ENCODE measurements at regions not wholly inside any gene's neighbourhood (a gene's known extent, or its start where the extent isn't known, plus 50 kb on each side); places are given as distances from the start of the nearest gene placed in this dataset.

DNA sequence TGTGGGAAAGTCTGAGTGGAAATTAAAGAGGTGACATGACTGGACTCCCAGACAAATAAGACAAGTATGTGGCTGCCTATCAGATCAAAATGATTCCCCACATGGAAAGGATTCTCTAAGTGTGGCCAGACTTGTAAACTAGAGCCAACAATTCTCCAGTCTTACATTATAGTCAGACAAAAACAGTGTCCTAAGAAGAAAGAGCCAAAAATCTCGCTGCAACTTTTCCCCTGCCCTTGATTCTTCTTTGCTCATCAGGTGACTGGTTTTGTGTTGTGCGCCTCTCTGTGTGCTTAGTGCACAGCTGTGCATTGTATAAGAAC is 164.2 kb upstream of the TARS1 start:
- H3K9me3 ChIP-seq (ENCODE audit: control insufficient read depth, low read depth, low read length): no peaks in the 10 kb centered on the region
- H3K9ac ChIP-seq (ENCODE audit: low read length): no peak overlapping the region
- H3K36me3 ChIP-seq (ENCODE audit: control insufficient read depth, low read depth, low read length): no peaks in the 10 kb centered on the region
- H3K4me1 ChIP-seq (ENCODE audit: control insufficient read depth, low read depth, low read length): no peaks in the 10 kb centered on the region
- H3K27ac ChIP-seq (ENCODE audit: low read length): no peak overlapping the region
- H3K4me3 ChIP-seq (ENCODE audit: low read length): no peak overlapping the region
- H3K27me3 ChIP-seq (ENCODE audit: control insufficient read depth, insufficient read depth, low read length): no peaks in the 10 kb centered on the region

DNA sequence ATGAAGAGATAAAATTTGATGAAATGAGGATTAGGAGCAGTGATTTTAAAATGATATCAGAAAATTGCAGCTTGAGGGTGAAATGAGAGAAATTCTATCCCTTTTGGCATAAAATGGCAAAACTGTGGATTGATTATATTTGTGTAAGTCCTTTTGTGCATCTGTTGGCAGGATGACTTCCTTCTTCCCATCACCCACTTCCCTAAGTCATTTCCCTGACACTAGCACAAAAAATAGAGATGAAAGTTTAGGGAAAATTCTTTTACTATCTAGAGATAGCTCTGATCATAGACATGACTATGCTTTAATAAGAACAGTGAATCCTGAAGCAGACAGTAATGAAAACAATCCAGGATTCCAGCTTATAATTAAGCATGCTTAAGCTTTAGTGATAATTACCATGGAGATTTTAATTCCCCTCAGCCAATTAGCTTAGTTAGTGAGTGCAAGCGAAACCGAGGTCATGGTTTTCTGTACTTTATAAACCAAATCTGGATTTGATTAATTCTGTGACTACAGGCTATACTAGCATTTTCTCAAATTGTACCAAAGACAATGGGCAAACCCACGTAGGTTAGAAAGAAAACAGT is 163.6 kb upstream of the TARS1 start:
- H3K9ac ChIP-seq (ENCODE audit: low read length): no peak overlapping the region
- H3K4me3 ChIP-seq (ENCODE audit: low read length): no peak overlapping the region
- H3K36me3 ChIP-seq (ENCODE audit: control insufficient read depth, low read depth, low read length): no peaks in the 10 kb centered on the region
- no peaks in the 10 kb centered on the region for H3K9me3 ChIP-seq (ENCODE audit: control insufficient read depth, low read depth, low read length)
- H3K27me3 ChIP-seq (ENCODE audit: control insufficient read depth, insufficient read depth, low read length): no peaks in the 10 kb centered on the region
- H3K27ac ChIP-seq (ENCODE audit: low read length): no peak overlapping the region
- H3K4me1 ChIP-seq (ENCODE audit: control insufficient read depth, low read depth, low read length): no peaks in the 10 kb centered on the region

DNA sequence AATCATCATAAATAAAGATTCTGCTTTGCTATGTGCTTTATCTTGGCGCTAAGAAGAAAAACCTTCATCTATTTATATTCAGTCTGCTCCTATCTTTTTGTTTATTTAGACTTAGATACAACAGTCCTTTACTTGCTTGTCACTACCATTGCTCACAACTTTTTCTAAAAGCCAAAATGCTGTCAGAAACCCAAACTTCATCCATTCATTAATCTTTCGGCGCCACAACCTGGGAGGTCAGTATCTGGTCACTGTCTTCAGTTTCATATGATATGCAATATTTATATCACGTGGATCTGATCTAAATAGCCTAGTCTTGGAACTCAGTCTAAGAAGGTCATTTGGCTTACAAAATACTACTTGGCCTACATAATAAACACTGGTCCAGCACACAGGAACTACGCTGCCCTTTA is 159.3 kb upstream of the TARS1 start:
- H3K27me3 ChIP-seq (ENCODE audit: control insufficient read depth, insufficient read depth, low read length): no peaks in the 10 kb centered on the region
- H3K9ac ChIP-seq (ENCODE audit: low read length): no peak overlapping the region
- no peak overlapping the region for H3K27ac ChIP-seq (ENCODE audit: low read length)
- H3K9me3 ChIP-seq (ENCODE audit: control insufficient read depth, low read depth, low read length): no peaks in the 10 kb centered on the region
- H3K36me3 ChIP-seq (ENCODE audit: control insufficient read depth, low read depth, low read length): no peaks in the 10 kb centered on the region
- peaks cover 3% of the 10 kb centered on the region for H3K4me1 ChIP-seq (ENCODE audit: control insufficient read depth, low read depth, low read length)
- H3K4me3 ChIP-seq (ENCODE audit: low read length): no peak overlapping the region

DNA sequence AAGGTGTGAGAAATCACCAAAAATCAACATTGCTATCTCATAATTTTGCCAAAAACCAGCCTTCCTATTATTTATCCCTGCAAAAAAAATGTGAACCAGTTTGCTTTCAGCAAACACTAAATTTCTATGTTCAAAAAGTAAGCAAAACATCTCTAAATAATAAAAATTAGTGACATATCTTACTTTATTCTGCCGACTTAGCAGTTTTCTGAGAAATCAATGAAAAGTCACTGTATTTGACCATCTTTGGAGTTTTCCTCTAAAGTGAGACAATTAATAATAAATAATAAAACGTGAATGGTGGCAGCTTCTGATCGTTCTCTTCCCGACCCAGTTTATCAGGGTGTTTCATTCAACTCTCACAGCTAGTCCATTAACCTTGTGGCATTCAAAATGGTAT is 158.6 kb upstream of the TARS1 start:
- H3K27ac ChIP-seq (ENCODE audit: low read length): no peak overlapping the region
- H3K9me3 ChIP-seq (ENCODE audit: control insufficient read depth, low read depth, low read length): no peaks in the 10 kb centered on the region
- H3K4me3 ChIP-seq (ENCODE audit: low read length): no peak overlapping the region
- no peaks in the 10 kb centered on the region for H3K27me3 ChIP-seq (ENCODE audit: control insufficient read depth, insufficient read depth, low read length)
- no peak overlapping the region for H3K9ac ChIP-seq (ENCODE audit: low read length)
- H3K36me3 ChIP-seq (ENCODE audit: control insufficient read depth, low read depth, low read length): no peaks in the 10 kb centered on the region
- H3K4me1 ChIP-seq (ENCODE audit: control insufficient read depth, low read depth, low read length): peaks cover 3% of the 10 kb centered on the region

DNA sequence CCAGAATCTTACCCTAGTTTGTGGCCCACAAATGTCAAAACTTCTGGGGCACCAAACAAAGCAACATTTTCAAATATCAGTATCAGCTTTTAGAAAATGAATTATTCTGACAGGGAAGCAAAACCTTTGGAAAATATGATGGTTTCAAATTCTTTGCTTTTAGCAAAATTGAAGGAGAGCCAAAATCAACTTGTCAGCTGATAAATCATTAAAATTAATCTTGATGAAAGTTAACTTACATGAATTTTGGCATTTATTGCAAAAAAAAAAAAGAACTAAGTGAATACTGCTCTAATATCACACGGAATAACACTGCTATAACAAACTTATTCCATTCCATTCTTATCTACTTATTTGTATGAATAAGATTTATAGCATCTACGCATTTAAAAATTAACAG is 158.1 kb upstream of the TARS1 start:
- Histone ChIP-seq H3K4me1 (ENCODE audit: control insufficient read depth, low read depth, low read length) (peaks cover 3% of the 10 kb centered on the region), H3K27ac (ENCODE audit: low read length) (no peak overlapping the region), H3K4me3 (ENCODE audit: low read length) (no peak overlapping the region), H3K27me3 (ENCODE audit: control insufficient read depth, insufficient read depth, low read length) (no peaks in the 10 kb centered on the region), H3K9me3 (ENCODE audit: control insufficient read depth, low read depth, low read length) (no peaks in the 10 kb centered on the region), H3K36me3 (ENCODE audit: control insufficient read depth, low read depth, low read length) (no peaks in the 10 kb centered on the region), H3K9ac (ENCODE audit: low read length) (no peak overlapping the region)

DNA sequence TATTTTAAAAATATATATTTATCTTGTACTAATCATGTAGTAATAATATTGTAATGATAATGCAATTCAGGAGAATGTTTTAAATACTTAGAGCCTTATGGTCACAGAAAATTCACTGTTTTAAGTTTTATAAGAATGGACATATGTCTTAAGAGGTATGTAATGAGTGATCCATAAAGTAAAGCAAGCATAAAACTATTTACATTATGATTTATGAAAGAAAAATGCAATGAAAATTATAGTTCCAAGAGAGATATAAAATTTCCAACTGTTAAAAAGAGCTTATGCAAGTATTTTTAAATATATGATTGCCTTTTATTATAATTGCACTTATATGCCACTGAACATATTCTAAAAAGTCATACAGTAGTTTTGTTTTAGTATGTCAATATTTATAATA is 157.5 kb upstream of the TARS1 start:
- no peaks in the 10 kb centered on the region for H3K27me3 ChIP-seq (ENCODE audit: control insufficient read depth, insufficient read depth, low read length)
- no peaks in the 10 kb centered on the region for H3K9me3 ChIP-seq (ENCODE audit: control insufficient read depth, low read depth, low read length)
- H3K4me3 ChIP-seq (ENCODE audit: low read length): no peak overlapping the region
- peaks cover 3% of the 10 kb centered on the region for H3K4me1 ChIP-seq (ENCODE audit: control insufficient read depth, low read depth, low read length)
- H3K36me3 ChIP-seq (ENCODE audit: control insufficient read depth, low read depth, low read length): no peaks in the 10 kb centered on the region
- no peak overlapping the region for H3K27ac ChIP-seq (ENCODE audit: low read length)
- H3K9ac ChIP-seq (ENCODE audit: low read length): no peak overlapping the region

DNA sequence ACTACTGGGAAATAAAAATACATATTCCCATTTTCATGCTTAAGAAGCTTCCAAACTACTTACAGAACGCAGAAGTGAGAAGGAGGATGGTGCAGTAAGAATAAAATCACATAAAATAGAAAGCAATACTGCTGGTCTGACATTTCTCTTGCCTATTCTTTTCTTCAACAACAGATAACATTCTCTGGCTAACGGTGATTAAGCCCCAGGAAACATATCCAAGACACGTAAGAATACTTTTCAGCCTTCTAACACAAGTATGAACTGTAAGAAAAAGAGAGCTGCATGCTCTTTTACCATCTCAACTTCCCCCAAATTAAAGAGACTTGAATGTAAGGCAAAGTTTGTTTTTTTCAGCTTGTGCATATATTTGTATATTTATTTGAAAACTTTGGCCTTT is 156.1 kb upstream of the TARS1 start:
- H3K9ac ChIP-seq (ENCODE audit: low read length): no peak overlapping the region
- no peaks in the 10 kb centered on the region for H3K36me3 ChIP-seq (ENCODE audit: control insufficient read depth, low read depth, low read length)
- H3K4me3 ChIP-seq (ENCODE audit: low read length): no peak overlapping the region
- H3K9me3 ChIP-seq (ENCODE audit: control insufficient read depth, low read depth, low read length): no peaks in the 10 kb centered on the region
- H3K27me3 ChIP-seq (ENCODE audit: control insufficient read depth, insufficient read depth, low read length): no peaks in the 10 kb centered on the region
- H3K4me1 ChIP-seq (ENCODE audit: control insufficient read depth, low read depth, low read length): peaks cover 3% of the 10 kb centered on the region
- H3K27ac ChIP-seq (ENCODE audit: low read length): no peak overlapping the region

DNA sequence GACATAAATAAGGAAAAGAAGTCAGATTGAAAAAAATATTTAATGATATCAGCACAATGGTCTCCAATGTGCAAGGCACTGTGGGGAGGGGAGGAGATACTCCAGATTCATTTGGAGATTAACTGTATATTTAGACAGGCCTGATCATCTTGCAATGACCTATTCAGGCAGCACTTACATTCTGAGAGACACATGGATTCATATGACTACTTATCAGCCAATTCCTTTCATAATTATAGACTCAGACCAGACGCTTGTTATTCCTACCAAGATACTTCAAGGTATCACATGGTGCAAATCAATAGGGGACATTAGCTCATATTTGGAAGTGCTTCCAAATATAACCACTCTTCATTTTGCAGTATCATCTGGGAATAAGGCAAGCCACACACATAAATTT is 153.5 kb upstream of the TARS1 start:
- no peaks in the 10 kb centered on the region for H3K9me3 ChIP-seq (ENCODE audit: control insufficient read depth, low read depth, low read length)
- H3K27ac ChIP-seq (ENCODE audit: low read length): no peak overlapping the region
- no peaks in the 10 kb centered on the region for H3K36me3 ChIP-seq (ENCODE audit: control insufficient read depth, low read depth, low read length)
- H3K4me1 ChIP-seq (ENCODE audit: control insufficient read depth, low read depth, low read length): peaks cover 3% of the 10 kb centered on the region
- H3K27me3 ChIP-seq (ENCODE audit: control insufficient read depth, insufficient read depth, low read length): no peaks in the 10 kb centered on the region
- H3K9ac ChIP-seq (ENCODE audit: low read length): no peak overlapping the region
- H3K4me3 ChIP-seq (ENCODE audit: low read length): no peak overlapping the region

DNA sequence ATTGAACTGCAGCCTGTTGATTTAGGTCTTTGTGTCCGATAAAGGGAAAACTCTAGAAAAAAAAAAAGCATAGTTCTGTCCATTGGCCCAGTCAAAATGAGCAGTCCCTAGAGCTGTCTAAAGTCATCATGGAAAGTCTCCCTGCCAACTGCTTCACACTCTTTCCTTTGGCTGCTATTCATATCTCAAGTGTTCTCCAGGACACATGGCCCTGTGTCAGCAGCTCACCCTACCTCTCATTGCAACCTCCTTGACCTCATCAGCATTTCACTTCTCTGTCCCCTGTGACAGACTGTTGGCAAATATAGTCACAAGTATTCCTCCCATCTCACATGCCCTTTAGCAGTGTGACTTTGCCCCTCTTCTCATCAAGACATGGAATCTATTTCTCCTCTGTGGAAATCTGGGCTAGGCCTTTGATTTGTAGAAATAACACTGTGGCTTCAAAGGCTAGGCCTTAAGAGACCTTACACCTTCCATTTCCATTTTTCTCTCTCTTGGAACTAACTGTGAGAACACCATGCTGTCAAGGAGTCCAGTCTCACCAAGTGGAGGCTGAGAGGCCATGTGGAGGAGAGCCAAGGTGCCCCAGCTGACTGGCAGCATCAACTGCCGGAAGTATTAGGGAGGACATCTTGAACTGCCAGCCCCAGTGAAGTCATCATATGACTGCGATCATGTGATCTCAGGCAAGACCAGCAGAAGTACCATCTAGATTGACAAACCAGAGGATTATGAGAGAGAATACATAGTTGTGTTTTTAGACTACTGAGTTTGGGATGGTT is 149.4 kb upstream of the TARS1 start:
- Histone ChIP-seq H3K4me3 (ENCODE audit: low read length) (no peak overlapping the region), H3K36me3 (ENCODE audit: control insufficient read depth, low read depth, low read length) (no peaks in the 10 kb centered on the region), H3K9me3 (ENCODE audit: control insufficient read depth, low read depth, low read length) (no peaks in the 10 kb centered on the region), H3K4me1 (ENCODE audit: control insufficient read depth, low read depth, low read length) (no peaks in the 10 kb centered on the region), H3K27me3 (ENCODE audit: control insufficient read depth, insufficient read depth, low read length) (no peaks in the 10 kb centered on the region), H3K27ac (ENCODE audit: low read length) (no peak overlapping the region), H3K9ac (ENCODE audit: low read length) (no peak overlapping the region)

DNA sequence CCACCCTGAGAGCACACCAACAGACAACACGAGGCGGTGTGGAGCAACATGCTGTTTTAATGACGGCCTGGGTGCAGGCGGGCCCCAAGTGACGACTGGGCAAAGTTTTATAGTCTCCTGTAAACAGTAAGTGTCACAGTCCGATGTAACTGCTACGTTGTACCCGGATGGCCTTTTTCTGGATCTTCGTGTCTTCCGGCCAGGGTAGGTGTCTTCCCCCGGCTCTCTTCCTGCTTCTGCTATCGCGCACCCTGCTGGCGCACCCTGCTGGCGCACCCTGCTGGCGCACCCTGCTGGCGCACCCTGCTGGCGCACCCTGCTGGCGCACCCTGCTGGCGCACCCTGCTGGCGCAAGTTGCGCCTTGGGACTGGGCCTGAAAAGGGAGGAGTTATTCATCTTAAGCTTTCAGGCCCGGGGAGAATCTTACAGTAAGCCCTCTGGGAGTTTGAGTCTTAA is 143.0 kb upstream of the TARS1 start:
- Histone ChIP-seq H3K4me1 (ENCODE audit: control insufficient read depth, low read depth, low read length) (no peaks in the 10 kb centered on the region), H3K27ac (ENCODE audit: low read length) (no peak overlapping the region), H3K27me3 (ENCODE audit: control insufficient read depth, insufficient read depth, low read length) (no peaks in the 10 kb centered on the region), H3K36me3 (ENCODE audit: control insufficient read depth, low read depth, low read length) (no peaks in the 10 kb centered on the region), H3K9me3 (ENCODE audit: control insufficient read depth, low read depth, low read length) (no peaks in the 10 kb centered on the region), H3K9ac (ENCODE audit: low read length) (no peak overlapping the region), H3K4me3 (ENCODE audit: low read length) (no peak overlapping the region)

DNA sequence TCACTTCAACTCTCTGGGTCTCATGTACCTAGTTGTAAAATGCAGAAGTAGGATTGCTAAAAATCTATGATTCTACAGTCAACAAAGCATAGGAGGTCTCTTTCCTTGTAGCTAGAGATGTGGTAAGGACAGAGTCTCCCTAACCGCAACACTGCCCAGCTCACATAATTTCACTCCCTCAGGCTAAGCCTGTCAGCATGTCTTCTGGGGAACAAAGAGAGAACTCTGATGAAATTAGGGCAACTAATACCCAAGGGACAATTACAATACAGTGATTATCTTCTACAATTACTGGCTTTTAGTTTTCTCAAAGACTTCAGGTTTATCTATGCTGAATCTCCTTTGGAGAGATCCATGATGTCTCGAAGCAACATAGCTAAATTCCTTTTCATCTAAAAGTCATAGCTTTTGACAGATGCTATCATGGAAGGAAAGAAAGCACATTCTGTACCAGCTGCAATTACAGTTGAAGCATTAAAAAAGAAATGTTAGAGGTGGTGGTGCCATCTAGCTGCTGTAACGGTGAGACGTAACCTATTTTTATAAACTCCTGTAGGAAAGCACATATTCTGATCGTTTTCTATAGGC is 141.1 kb upstream of the TARS1 start:
- no peaks in the 10 kb centered on the region for H3K4me1 ChIP-seq (ENCODE audit: control insufficient read depth, low read depth, low read length)
- H3K27ac ChIP-seq (ENCODE audit: low read length): no peak overlapping the region
- H3K9ac ChIP-seq (ENCODE audit: low read length): no peak overlapping the region
- H3K36me3 ChIP-seq (ENCODE audit: control insufficient read depth, low read depth, low read length): no peaks in the 10 kb centered on the region
- H3K4me3 ChIP-seq (ENCODE audit: low read length): no peak overlapping the region
- H3K27me3 ChIP-seq (ENCODE audit: control insufficient read depth, insufficient read depth, low read length): no peaks in the 10 kb centered on the region
- H3K9me3 ChIP-seq (ENCODE audit: control insufficient read depth, low read depth, low read length): no peaks in the 10 kb centered on the region

DNA sequence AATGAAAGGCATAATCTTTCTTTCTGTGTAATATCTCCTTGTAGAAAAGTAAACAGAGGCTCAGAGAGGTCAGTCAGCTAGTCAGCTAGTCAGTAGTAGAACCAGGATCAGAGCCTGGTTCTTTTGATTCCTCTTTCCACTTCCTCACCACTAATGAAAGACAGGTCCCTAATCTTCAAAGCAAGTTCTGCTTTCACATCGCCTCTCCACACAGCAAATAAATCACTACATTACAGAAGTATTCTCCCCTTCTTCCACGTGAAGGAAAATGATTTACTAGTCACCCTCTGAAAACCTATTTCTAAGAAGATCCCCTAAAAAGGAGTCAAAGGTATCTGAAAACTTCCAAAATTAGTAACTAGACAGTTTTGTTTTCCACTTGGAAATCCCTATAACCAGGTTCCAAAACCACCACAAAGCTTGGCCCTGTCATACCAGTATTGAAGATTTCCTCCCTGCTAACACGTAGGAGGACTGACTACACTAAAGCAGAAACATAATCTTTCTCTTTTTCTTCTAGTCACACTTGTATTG is 140.5 kb upstream of the TARS1 start:
- no peak overlapping the region for H3K4me3 ChIP-seq (ENCODE audit: low read length)
- no peaks in the 10 kb centered on the region for H3K27me3 ChIP-seq (ENCODE audit: control insufficient read depth, insufficient read depth, low read length)
- no peak overlapping the region for H3K27ac ChIP-seq (ENCODE audit: low read length)
- H3K9ac ChIP-seq (ENCODE audit: low read length): no peak overlapping the region
- no peaks in the 10 kb centered on the region for H3K4me1 ChIP-seq (ENCODE audit: control insufficient read depth, low read depth, low read length)
- H3K9me3 ChIP-seq (ENCODE audit: control insufficient read depth, low read depth, low read length): no peaks in the 10 kb centered on the region
- no peaks in the 10 kb centered on the region for H3K36me3 ChIP-seq (ENCODE audit: control insufficient read depth, low read depth, low read length)
